ENCODE measurements at regions not wholly inside any gene's neighbourhood (a gene's known extent, or its start where the extent isn't known, plus 50 kb on each side); places are given as distances from the start of the nearest gene placed in this dataset.
"Not testable (repeated sequence)": the region's sequence is repeated elsewhere in the genome, so short reads cannot be mapped to it uniquely, and the experiment has no call there.

DNA sequence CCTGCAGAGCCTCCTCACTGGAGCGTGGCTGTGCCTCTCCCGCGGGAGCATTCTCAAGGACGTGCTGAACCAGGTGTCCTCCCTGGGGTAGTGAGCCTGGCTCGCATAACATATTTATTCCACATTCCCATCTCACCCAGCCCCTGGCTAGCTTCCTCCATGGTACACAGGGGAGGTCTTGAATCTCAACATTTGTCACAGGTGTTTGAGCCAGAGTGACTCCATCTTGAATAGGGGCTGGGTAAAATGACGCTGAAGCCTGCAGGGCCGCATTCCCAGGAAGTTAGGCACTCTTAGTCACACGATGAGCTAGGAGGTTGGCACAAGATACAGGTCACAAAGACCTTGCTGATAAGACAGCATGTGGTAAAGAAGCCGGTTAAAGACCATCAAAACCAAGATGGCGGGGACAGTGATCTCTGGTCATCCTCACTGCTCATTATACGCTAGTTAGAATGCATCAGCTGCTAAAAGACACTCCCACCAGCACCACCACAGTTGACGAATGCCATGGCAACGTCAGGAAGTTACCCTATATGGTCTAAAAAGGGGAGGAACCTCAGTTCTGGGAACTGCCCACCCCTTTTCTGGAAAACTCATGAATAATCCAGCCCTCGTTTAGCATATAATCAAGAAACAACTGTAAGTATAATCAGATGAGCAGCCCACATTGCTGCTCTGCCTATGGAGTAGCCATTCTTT lies 273.8 kb upstream of the IRX4 start:
- peak; percentile 21 for DNase-seq

DNA sequence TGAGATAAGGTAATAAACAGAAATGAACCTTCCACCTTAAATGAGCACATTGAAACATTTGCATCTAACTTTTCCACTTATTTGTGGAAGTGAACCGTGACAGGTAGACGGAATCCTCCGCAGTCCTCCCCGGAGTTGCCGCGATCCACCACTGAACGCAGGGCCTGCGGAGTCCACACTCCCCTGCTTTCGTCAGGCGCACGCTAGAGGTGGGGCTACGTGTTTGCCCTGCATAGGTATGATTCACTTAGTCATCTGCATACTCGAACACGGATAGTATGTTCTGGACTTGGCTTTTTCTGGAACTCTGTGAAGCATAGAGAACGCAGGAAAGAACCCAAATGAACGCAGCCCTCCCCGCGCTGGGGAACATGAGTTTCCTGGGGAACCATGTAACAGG lies 272.8 kb upstream of the IRX4 start:
- DNase-seq: no peak

DNA sequence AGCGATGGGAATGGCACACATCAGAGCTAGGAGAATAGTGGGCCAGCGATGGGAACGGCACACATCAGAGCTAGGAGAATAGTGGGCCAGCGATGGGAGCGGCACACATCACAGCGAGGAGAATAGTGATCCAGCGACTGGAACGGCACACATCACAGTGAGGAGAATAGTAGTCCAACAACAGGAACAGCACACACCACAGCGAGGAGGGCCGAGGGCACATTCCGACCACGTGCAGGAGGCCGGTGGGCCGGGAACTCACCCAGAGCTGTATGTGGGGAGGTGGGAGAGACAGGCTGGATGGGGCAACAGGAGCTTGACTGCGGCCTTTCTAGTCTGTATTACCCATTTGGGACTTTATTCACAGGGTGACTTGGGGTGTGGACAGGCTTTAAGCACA lies 271.1 kb upstream of the IRX4 start:
- no peak for DNase-seq

DNA sequence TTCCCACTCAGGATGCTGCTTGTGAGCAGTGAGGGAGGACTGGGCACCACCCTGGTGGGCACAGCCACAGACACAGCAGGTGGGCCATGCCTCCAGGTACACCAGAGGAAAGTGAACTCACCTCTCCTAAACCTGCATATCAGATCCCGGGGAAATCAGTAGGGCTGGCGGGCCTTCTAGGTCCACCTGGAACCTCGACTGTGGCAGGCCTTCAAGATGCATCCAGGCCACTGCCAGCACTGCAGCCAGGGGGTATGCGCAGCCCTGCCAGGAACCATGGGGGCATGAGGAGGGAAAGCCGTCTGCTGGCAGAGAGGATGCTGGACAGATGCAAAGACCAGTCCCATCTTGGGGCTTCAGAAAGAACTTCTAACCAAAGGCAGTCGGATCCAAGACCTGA lies 270.6 kb upstream of the IRX4 start:
- no peak for DNase-seq

DNA sequence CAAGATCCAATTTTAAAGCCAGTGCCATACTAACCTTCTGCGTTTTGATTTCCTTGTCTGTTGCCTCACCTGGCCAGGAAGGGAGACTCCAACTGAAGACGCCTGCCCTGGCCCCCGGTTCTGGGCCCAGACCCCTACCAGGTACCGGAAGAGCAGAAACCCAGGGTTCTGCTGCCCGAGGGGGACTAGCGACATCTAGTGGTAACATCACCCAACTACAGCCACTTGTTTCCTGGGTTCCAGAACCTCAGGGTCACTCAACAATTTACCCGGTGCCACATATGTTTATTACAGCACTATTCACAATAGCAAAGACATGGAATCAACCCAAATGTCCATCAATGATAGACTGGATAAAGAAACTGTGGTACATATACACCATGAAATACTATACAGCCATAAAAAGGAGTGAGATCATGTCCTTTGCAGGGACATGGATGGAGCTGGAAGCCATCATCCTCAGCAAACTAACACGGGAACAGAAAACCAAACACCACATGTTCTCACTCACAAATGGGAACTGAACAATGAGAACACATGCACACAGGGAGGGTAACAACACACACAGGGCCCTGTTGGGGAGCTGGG lies 268.7 kb upstream of the IRX4 start:
- DNase-seq: not testable (repeated sequence)

DNA sequence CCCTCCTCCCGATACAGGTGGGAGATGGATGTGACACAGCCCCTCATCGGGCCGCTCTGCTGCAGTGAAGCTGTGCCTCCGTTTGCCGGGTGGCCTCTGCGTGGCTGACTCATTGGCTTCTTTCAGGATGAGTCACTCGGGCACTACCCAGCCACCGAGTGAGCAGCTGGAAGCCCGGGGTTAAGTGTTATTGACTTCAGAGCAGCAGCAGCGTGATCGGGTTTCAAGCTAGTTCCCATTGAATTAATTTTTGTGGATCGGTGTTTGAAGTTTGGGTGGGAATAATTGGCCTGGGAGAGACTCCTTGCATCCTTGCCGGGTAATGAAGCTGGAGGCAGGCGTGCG lies 266.4 kb upstream of the IRX4 start:
- no peak for DNase-seq

DNA sequence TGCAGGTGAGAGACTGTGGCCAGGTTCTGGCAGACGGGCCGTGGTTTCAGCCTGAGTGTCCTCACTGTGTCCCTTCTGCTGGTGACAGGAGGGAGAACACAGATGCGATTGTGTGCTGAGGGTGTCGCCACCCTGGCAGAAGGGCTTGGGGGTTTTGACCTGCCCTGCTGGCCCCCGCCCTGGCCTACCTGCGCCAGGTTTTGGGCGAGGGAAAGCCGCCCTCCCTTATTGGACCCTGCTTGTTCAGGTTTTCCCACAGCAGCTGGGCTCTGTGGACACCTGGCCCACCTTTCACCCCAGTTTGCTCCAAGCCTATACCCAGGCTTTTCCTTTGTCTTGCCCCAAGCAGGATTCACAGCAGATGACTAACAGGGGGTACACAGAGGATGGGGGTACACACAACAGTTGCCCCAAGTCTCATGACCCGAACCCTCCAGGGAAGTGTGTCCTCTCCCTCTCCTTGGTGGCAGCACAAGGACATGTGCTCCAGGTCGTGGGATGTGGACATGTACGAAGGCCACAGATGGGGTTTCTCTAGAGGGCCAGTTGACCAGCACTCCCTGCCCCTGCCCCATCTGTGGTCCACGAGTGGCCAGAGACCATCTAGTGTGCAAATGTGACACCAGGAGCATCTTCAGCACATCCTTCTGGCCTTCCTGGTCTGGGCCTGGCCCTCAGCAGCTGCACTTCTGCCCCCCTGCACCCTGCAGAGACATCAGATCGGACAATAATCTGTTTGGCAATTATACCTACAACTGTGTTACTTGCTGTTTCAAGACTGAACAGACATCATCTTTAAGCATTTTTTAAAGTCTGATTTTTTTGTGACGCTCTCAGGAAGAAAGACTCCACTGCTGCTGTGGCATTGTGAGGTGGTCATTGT lies 265.8 kb upstream of the IRX4 start:
- DNase-seq: no peak

DNA sequence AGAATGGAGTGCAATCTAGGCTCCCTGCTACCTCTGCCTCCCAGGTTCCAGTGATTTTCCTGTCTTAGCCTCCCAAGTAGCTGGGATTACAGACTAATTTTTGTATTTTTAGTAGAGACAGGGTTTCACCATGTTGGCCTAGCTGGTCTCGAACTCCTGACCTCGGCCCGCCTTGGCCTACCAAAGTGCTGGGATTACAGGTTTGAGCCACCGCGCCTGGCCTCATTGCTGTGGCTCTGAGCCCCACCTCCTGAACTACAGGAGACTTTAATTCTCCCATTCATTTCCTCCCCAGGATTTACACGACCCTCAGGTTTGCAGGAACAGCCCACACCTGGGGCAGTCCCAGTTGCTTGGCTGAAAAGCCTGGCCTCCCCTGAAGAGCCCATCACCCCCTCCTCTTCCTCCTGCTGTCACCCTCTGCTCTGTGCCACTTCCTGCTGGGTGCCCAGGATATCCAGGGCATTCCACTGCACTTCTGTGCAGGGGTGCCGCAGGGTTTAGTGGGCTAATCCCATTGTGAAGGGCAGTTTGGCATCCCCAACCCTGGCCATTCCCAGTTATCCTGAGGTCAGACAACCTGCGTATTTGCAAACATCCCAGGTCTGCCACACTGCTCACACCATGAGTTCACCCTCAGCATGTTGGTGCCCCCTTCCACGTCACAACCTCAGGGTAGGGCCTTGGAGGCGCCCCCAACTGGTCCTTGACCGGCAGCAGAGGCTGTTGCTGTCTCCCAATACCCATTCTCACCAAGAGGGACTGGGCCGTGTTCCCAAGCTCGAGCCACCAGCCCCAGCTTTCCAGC lies 265.0 kb upstream of the IRX4 start:
- DNase-seq: no peak

DNA sequence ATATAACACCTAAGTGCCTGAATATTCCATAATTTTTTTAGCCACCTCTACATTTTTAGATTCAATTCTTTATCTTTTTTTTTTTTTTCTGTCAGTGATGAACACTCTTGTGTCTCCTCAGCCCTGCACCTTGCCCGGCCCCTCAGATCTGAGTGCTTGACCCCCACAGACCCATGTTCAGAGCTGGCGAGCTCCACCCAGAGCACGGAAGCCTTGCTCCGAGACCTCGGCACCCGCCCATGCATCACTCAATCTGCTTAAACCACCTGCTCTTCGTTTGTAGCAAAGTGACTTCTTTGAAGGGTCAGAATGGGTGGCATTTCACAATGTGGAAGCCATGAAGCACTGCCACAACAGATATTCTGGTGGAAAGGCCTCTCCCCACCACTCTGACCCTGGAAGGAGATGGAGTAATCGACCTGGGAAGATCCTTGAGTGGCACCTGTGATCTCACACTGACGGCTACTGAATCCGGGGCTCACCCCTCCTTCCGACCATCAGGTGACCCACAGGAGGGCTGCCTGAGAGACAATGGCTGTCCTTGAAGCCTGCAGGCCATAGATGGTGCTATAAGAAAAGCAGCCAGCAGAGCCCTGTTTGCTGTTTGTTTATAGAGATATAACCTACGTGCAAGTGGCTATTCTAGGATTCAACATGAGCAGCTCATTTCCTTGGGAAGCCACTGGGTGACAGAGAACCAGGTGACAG lies 261.1 kb upstream of the IRX4 start:
- no peak for DNase-seq

DNA sequence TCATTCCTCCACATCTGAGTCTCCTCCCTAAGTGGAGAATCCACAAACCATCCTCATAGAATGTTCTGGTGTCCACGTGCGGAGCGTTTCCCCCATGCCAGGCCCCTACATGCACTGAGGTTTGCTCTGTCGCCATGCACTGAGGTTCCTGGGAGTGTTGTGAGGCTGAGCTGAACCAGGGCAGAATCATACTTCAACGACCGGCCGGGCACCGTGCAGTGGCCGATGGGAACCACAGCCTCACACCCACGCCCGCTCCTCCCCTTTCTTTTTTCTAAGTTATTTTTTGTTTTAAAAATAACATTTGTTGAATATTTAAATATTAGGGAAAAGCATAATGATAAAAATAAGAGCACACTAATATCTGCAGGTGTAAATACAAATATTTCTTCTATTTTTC lies 260.4 kb upstream of the IRX4 start:
- no peak for DNase-seq

DNA sequence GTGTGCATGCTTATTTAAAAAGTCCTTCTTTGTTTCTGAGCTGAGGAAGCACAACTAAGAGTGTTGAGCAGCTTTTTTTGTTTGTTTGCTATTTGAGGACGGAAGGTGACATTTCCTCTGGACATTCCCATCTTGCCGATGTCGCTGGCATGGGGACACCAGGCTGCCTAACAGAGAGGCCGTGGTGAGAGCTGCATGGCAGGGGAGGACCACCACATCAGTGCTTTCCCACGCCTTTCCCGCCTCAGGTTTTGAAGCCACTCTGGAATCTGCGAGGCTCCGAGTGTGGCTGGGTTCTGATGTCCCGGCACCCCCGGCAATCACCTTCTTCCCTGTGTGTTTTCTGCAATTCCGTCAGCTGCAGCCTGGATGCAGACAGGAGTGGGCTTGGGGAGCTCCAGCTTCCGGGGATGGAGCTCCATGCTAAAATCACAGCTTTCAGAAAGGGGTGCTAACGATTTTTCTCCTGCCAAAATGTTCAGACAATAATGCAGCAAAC lies 259.8 kb upstream of the IRX4 start:
- DNase-seq: no peak

DNA sequence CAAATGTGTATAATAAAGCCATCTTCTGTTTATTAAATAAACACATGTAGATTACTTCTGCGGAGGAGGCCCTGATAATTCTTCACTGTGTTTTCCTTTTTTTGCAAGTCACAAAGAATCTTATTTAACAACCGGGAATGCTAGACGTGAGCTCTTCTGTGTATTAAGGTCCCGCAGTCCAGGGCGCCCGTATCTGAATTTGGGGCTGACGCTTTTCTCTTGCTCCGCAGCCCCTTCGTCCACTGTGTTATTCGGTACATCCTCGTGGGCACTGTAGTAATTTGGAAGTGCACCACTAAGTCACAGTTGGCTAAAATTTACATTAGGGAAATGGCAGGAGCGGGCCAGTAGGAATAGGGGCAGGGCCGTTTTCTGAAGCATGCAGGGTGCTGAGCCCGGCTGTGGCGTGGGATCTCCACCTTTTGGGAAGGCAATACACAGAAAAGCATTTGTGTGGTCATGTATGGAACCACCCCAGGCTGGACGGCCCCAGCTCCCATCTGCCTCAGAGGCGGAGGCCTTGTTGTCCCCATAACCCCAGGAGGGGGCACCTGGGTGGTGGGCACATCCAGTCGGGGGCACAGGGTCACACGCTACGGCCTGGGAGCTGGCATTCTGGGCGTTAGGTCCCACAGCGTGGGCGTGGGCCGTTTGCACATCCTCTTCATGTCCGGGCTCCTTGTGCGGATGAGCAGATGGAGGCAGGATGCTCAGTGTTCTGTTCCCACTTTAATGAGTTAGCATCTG lies 258.7 kb upstream of the IRX4 start:
- DNase-seq: no peak

DNA sequence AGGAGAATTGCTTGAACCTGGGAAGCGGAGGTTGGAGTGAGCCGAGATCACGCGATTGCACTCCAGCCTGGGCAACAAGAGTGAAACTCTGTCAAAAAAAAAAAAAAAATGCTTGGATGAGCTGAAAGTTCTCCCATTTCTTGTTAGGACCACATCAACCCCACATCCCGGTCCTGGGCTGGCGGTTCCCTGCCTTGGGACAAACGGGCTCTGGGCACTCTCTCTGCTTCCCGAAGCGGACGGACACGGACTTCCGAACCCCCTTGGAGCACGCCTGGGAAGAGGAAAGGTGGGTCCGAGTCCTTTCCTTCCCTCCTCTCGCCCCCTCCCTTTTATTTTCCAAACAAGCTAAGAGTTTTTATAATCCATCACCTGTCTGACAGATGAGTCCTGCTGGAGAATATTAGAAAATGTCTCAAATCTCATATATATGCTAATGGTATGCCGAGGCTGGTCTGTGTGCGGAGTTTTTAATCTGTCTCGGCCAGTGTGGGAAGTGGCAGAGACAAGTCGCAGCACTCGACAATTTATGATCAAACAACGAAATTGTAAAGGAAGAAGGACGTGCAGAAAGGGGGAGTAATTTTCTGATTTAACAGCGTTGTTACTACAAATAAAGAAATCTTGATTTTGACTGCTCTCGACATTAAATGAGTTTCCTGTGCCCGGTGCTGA lies 257.9 kb upstream of the IRX4 start:
- DNase-seq: no peak

DNA sequence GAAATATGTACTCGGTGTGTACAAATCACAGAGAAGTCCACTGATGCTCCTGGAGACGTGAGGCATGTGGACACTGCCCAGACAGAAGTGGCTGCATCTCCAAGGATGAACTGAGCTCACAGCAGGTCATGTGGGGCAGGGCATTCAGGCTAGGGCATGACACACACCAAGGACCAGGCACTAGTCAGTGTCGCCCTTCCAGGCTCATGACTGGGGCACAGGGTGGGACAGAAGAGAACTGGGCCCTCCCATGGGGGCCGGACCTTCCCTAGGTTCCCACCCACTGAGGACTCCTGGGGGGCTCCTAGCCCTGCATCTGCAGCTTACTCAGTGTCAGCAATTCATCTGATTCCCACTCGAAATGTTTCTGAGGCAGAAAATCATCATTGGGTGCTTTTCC lies 256.8 kb upstream of the IRX4 start:
- DNase-seq: no peak

DNA sequence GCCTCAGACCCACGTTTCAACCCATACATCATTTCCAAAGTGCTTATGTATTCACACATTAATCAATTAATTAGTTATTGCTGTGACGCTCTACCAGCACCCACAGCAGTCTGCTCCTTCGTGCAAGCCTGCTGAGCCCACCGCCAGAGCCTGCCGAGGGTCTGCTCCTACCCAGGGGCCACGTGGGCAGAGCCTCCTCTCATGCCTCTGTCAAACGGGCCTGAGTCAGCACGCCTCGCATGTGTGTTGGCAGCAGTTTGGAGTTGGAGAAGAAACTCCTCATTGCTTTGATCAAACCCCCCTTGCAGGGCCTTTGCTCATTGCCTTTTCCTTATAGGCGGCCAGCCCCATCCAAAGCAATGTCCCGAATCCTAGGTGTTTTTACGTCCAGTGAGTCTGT lies 256.2 kb upstream of the IRX4 start:
- no peak for DNase-seq

DNA sequence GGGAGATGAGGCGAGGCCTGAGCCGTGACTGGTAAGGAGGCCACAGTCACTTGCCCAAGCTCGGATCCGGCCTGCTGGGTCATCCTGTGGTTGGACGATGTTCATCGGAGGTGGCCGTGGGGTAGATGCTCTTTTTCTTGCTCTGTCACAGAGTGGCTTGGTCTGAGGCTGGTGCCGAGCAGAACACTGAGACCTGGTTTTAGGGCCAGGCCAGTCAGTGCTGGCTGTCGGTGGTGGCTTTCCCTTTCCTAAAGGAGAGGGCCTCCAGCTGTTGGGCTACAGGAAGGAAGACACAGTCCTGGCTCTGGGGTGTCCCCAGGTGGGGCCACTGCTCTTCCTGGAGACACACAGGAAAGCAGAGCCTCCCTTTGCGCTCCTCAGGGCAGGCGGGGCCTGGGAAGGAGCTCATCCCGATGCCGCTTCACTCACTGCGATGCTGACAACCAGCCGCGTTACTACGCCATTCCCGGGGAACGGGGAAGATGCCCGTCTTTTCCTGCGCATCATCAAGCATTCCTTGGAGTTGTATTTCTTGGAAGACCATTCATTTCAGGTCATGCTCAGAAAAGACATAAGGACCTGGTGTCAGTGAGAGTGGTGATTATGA lies 254.8 kb upstream of the IRX4 start:
- no peak for DNase-seq

DNA sequence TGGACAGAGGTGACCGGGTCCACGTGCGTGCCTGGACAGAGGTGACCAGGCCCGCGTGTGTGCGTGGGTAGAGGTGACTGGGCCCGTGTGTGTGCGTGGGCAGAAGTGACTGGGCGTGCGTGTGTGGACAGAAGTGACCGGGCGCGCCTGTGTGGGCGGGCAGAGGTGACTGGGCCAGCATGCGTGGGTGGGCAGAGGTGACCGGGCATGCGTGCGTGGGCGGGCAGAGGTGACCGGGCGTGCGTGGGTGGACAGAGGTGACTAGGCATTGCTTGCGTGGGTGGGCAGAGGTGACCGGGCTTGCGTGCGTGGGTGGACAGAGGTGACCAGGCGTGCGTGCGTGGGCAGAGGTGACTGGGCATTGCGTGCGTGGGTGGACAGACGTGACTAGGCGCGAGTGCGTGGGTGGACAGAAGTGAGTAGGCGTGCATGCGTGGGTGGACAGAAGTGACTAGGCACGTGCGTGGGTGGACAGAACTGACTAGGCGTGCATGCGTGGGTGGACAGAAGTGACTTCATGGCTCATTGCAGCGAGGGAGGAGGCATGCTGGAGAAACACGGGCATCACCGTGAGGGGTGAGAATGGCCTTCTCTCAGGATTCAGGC lies 254.1 kb upstream of the IRX4 start:
- no peak for DNase-seq

DNA sequence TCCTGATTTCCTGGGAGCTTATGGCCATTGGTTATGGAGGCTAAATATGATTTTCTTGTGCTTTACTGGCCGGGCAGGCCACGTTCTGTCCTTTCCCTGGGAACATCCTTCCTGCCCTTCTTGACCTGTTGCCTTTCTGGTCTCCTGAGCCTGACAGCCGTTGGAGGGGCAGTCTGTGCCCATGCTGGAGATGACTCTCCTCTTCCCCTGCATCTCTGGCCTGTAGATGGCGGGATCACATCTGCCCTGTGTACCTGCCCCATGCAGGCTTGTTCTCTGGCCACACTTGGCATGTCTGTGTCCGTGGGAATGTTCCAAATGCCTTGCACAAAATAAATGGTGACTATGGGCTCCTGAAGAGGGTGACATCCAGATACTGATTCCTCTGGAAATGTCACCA lies 253.1 kb upstream of the IRX4 start:
- DNase-seq: no peak

DNA sequence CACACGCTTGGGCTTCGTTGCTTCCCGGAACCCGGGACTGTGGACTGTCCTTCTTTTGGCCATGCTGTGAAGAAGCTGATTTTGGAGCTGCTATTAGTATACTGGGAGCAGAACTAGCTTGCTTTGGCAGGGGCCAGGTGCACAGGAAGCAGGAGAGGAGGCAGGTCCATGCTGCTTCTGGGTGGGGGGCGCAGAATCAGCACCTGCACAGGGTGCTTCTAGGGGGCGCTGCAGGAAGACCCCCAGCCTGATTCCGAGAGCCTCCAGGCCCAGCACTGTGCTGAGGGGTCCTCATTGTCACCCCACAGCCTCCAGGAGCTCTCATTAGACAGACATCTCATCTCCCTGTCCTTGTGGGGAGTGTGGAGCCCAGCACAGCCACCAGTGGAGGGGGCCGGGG lies 252.6 kb upstream of the IRX4 start:
- DNase-seq: no peak

DNA sequence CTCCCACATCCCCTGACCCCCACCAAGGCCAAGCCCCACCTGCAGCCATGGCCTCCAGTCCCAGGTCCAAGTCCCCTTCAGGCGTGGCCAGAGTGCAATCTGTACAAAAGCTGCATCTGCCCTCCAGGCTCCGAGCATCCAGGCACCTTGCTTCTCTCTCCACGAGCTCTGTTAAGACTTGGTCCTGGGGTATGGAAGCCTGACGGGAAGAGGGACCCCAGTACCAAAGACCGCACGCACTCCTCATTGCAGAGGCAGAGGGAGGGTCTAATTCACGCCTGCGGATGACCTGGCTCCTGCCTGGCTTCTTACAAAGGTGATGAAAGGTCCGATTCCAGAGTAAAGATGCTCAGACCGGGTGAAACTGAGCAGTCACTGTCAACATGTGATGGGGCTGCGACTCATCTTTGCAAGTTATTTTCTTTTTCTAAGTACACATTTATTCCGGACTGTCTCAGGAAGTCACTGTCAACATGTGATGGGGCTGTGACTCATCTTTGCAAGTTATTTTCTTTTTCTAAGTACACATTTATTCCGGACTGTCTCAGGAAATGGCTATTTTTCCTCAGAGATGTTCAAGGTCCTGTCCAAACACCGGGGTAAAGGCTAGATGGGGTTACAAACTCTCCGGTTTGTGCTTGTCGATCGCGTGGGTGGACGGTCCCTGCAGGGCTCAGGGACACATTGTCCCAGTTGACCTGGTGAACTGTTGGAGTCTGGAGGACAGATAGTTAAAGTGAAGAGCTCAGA lies 252.0 kb upstream of the IRX4 start:
- no peak for DNase-seq

Data from NCI-H1436 (cell line).